ENCODE measurements at regions not wholly inside any gene's neighbourhood (a gene's known extent, or its start where the extent isn't known, plus 50 kb on each side); places are given as distances from the start of the nearest gene placed in this dataset.

GRCh38 chrX:5724123-5724522 lies 504.5 kb downstream of the NLGN4X start:
- Histone ChIP-seq H3K4me1 (no peaks in the 10 kb centered on the region), H3K27me3 (no peaks in the 10 kb centered on the region), H3K27ac (no peak overlapping the region), H3K9me3 (no peaks in the 10 kb centered on the region), H3K36me3 (replicated peaks in 1 of 2; ENCODE audit: insufficient read depth in 1 of 2, low read depth in 2 of 2) (no peaks in the 10 kb centered on the region), H3K4me3 (no peak overlapping the region)
- TF ChIP-seq POLR2A (IDR thresholded peaks at IDR 0.05), result no peak
- no peak for TF ChIP-seq CTCF (IDR thresholded peaks at IDR 0.05)
- DNase-seq (no peak), ATAC-seq (no peak)
- intact Hi-C loops (cut with DNase I), result no loop called here
- 58 to 73% methylated on average over 5 of the region's 5 CpGs for WGBS, 2 donors

GRCh38 chrX:5718651-5719050 lies 510.0 kb downstream of the NLGN4X start:
- Histone ChIP-seq H3K27ac (no peak overlapping the region), H3K9me3 (no peaks in the 10 kb centered on the region), H3K36me3 (replicated peaks in 1 of 2; ENCODE audit: insufficient read depth in 1 of 2, low read depth in 2 of 2) (no peaks in the 10 kb centered on the region), H3K27me3 (no peaks in the 10 kb centered on the region), H3K4me3 (no peak overlapping the region), H3K4me1 (no peaks in the 10 kb centered on the region)
- ATAC-seq (no peak), DNase-seq (no peak)
- TF ChIP-seq CTCF (IDR thresholded peaks at IDR 0.05) (no peak), POLR2A (IDR thresholded peaks at IDR 0.05) (no peak)
- WGBS, 2 donors, result 29 to 35% methylated on average over 3 of the region's 3 CpGs
- intact Hi-C loops (cut with DNase I), result no loop called here

GRCh38 chrX:5716666-5717065 lies 512.0 kb downstream of the NLGN4X start:
- DNase-seq (no peak), ATAC-seq (no peak)
- no peaks in the 10 kb centered on the region for H3K4me1 ChIP-seq
- TF ChIP-seq POLR2A (IDR thresholded peaks at IDR 0.05), result no peak
- no peak for TF ChIP-seq CTCF (IDR thresholded peaks at IDR 0.05)
- no peak overlapping the region for H3K4me3 ChIP-seq
- intact Hi-C loops (cut with DNase I), result no loop called here
- H3K27me3 ChIP-seq, result no peaks in the 10 kb centered on the region
- H3K9me3 ChIP-seq, result no peaks in the 10 kb centered on the region
- no peak overlapping the region for H3K27ac ChIP-seq
- no peaks in the 10 kb centered on the region for H3K36me3 ChIP-seq (replicated peaks in 1 of 2; ENCODE audit: insufficient read depth in 1 of 2, low read depth in 2 of 2)
- 45 to 51% methylated on average over 2 of the region's 2 CpGs for WGBS, 2 donors

GRCh38 chrX:5708251-5708650 lies 520.4 kb downstream of the NLGN4X start:
- no peak overlapping the region for H3K4me3 ChIP-seq
- 42 to 49% methylated on average over 4 of the region's 4 CpGs for WGBS, 2 donors
- no peaks in the 10 kb centered on the region for H3K4me1 ChIP-seq
- TF ChIP-seq POLR2A (IDR thresholded peaks at IDR 0.05), result no peak
- no peak for TF ChIP-seq CTCF (IDR thresholded peaks at IDR 0.05)
- H3K27ac ChIP-seq, result no peak overlapping the region
- intact Hi-C loops (cut with DNase I), result no loop called here
- DNase-seq, result no peak
- H3K27me3 ChIP-seq, result no peaks in the 10 kb centered on the region
- no peaks in the 10 kb centered on the region for H3K36me3 ChIP-seq (replicated peaks in 1 of 2; ENCODE audit: insufficient read depth in 1 of 2, low read depth in 2 of 2)
- H3K9me3 ChIP-seq, result no peaks in the 10 kb centered on the region
- ATAC-seq, result no peak

DNA sequence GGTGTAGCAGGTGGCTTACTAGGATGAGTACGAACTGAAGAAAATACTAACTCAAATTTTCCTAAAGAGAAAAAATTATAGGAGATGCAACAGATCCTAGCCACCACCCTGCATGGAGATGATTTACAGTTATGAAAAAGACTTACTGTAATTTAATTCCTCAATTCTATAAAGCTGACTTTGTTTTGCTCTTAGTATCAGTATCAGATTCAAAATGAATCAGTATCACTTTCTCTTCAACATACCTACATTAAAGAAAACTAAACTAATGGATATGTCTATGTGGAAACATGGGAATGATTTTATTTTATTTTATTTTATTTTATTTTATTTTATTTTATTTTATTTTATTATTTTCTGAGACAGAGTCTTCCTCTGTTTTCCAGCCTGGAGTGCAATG lies 525.8 kb downstream of the NLGN4X start:
- WGBS, 2 donors, result 77 to 83% methylated on average over 1 of the region's 1 CpG
- intact Hi-C loops (cut with DNase I), result no loop called here
- no peaks in the 10 kb centered on the region for H3K27me3 ChIP-seq

More for the DNA sequence above, 525.8 kb downstream of the NLGN4X start:
- no peak for TF ChIP-seq CTCF (IDR thresholded peaks at IDR 0.05)
- TF ChIP-seq POLR2A (IDR thresholded peaks at IDR 0.05), result no peak
- Histone ChIP-seq H3K9me3 (no peaks in the 10 kb centered on the region), H3K4me3 (no peak overlapping the region), H3K36me3 (replicated peaks in 1 of 2; ENCODE audit: insufficient read depth in 1 of 2, low read depth in 2 of 2) (no peaks in the 10 kb centered on the region), H3K4me1 (no peaks in the 10 kb centered on the region), H3K27ac (no peak overlapping the region)
- no peak for ATAC-seq
- DNase-seq, result no peak
